ENCODE measurements at regions not wholly inside any gene's neighbourhood (a gene's known extent, or its start where the extent isn't known, plus 50 kb on each side); places are given as distances from the start of the nearest gene placed in this dataset.

GRCh38 chr16:59090541-59090940 is 356.4 kb upstream of the GOT2 start:
- SMC1A ChIA-PET (ENCODE audit: uncharacterized antibody, unreplicated experiment), result no interaction called here
- Histone ChIP-seq H3K9ac (ENCODE audit: control insufficient read depth, insufficient read depth, low read length) (no peak overlapping the region), H3K27ac (ENCODE audit: control insufficient read depth, insufficient read depth) (no peak overlapping the region), H3K79me2 (ENCODE audit: control insufficient read depth, insufficient read depth, low read length) (no peaks in the 10 kb centered on the region), H3K4me1 (ENCODE audit: control insufficient read depth, insufficient read depth, low read length) (no peaks in the 10 kb centered on the region), H3K4me2 (ENCODE audit: control insufficient read depth, insufficient read depth) (no peak overlapping the region), H3K4me3 (no peak overlapping the region), H3K27me3 (replicated peaks in 1 of 2; ENCODE audit: control insufficient read depth in 2 of 2, insufficient read depth in 2 of 2, low read length in 1 of 2) (no peaks in the 10 kb centered on the region), H4K20me1 (ENCODE audit: control insufficient read depth, insufficient read depth) (no peaks in the 10 kb centered on the region), H3K36me3 (ENCODE audit: control insufficient read depth in 2 of 2, insufficient read depth in 2 of 2, low read length in 1 of 2) (no peaks in the 10 kb centered on the region), H3K9me3 (replicated peaks; ENCODE audit: control insufficient read depth, insufficient read depth, low read length) (no peaks in the 10 kb centered on the region), H2AFZ (ENCODE audit: control insufficient read depth, low read depth, low read length) (no peak overlapping the region)
- WGBS (ENCODE audit: insufficient coverage, insufficient replicate concordance, low lambda C conversion rate, missing lambda C conversion rate), result 36% methylated on average over 1 of the region's 1 CpG
- intact Hi-C loops (cut with micrococcal nuclease; ENCODE audit: unreplicated experiment), result no loop called here
- ATAC-seq (no peak), FAIRE-seq (no peak), DNase-seq (ENCODE audit: low read depth, low spot score) (no peak)
- POLR2A ChIA-PET, result no interaction called here
- RAD21 ChIA-PET (ENCODE audit: unreplicated experiment), result no interaction called here
- no peak for TF ChIP-seq HCFC1 (IDR thresholded peaks at IDR 0.05; ENCODE audit: low read length)
- no peak for TF ChIP-seq MTA3 (IDR thresholded peaks at IDR 0.05; ENCODE audit: borderline replicate concordance, low read length)
- no peak for TF ChIP-seq FOS (IDR thresholded peaks at IDR 0.05; ENCODE audit: borderline replicate concordance, extremely low read depth, insufficient read length)
- TF ChIP-seq MYC (IDR thresholded peaks at IDR 0.05; ENCODE audit: insufficient read depth, insufficient read length, insufficient replicate concordance, low read length, severe bottlenecking), result no peak
- TF ChIP-seq GABPA (IDR thresholded peaks at IDR 0.05; ENCODE audit: low read depth), result no peak
- TF ChIP-seq TCF12 (IDR thresholded peaks at IDR 0.05; ENCODE audit: low read depth, low read length), result no peak
- no peak for TF ChIP-seq YBX1 (IDR thresholded peaks at IDR 0.05)
- CTCF ChIA-PET, result interaction anchor here (0.6 kb wide), 1 partner anchor 277 kb away, joined by 3 read pairs; no protein-coding TSS in a partner anchor
- no TSS peak for BruUV-seq (replicated peaks)
- in situ Hi-C loops (cut with MboI), result no loop called here

- FAIRE-seq (no peak), DNase-seq (ENCODE audit: low read depth, low spot score) (no peak), ATAC-seq (no peak)
- ChIA-PET SMC1A (ENCODE audit: uncharacterized antibody, unreplicated experiment) (no interaction called here), CTCF (no interaction called here), RAD21 (ENCODE audit: unreplicated experiment) (no interaction called here), POLR2A (no interaction called here)
- Histone ChIP-seq H3K4me1 (ENCODE audit: control insufficient read depth, insufficient read depth, low read length) (no peaks in the 10 kb centered on the region), H3K4me3 (no peak overlapping the region), H3K27ac (ENCODE audit: control insufficient read depth, insufficient read depth) (no peak overlapping the region), H3K9me3 (replicated peaks; ENCODE audit: control insufficient read depth, insufficient read depth, low read length) (no peaks in the 10 kb centered on the region), H3K9ac (ENCODE audit: control insufficient read depth, insufficient read depth, low read length) (no peak overlapping the region), H3K79me2 (ENCODE audit: control insufficient read depth, insufficient read depth, low read length) (no peaks in the 10 kb centered on the region), H3K27me3 (replicated peaks in 1 of 2; ENCODE audit: control insufficient read depth in 2 of 2, insufficient read depth in 2 of 2, low read length in 1 of 2) (no peaks in the 10 kb centered on the region), H4K20me1 (ENCODE audit: control insufficient read depth, insufficient read depth) (no peaks in the 10 kb centered on the region), H2AFZ (ENCODE audit: control insufficient read depth, low read depth, low read length) (no peak overlapping the region), H3K36me3 (ENCODE audit: control insufficient read depth in 2 of 2, insufficient read depth in 2 of 2, low read length in 1 of 2) (no peaks in the 10 kb centered on the region), H3K4me2 (ENCODE audit: control insufficient read depth, insufficient read depth) (no peak overlapping the region)
- 71% methylated on average over 8 of the region's 8 CpGs for WGBS (ENCODE audit: insufficient coverage, insufficient replicate concordance, low lambda C conversion rate, missing lambda C conversion rate)
- in situ Hi-C loops (cut with MboI) (no loop called here), intact Hi-C loops (cut with micrococcal nuclease; ENCODE audit: unreplicated experiment) (no loop called here)
- BruUV-seq (replicated peaks), result no TSS peak
- TF ChIP-seq SPI1 (IDR thresholded peaks at IDR 0.05; ENCODE audit: borderline replicate concordance, insufficient read depth, low read depth, low read length), result no peak
- TF ChIP-seq NRF1 (conservative IDR thresholded peaks at IDR 0.05; ENCODE audit: low read depth, low read length), result no peak
- TF ChIP-seq SMARCA5 (IDR thresholded peaks at IDR 0.05), result no peak
- TF ChIP-seq NR2C1 (IDR thresholded peaks at IDR 0.05), result no peak
- no peak for TF ChIP-seq RB1 (IDR thresholded peaks at IDR 0.05; ENCODE audit: borderline replicate concordance)
- TF ChIP-seq CUX1 (IDR thresholded peaks at IDR 0.05; ENCODE audit: insufficient replicate concordance, low read depth, low read length), result no peak
- no peak for TF ChIP-seq POLR2A (IDR thresholded peaks at IDR 0.05; ENCODE audit: low read depth, low read length)
Observed at GRCh38 chr16:59088431-59088830, 354.3 kb upstream of the GOT2 start.
